Right renal pelvis (tissue), 4 donors: ENCODE measurements at regions not wholly inside any gene's neighbourhood (a gene's known extent, or its start where the extent isn't known, plus 50 kb on each side); places are given as distances from the start of the nearest gene placed in this dataset.

Experiments
- DNase-seq, 4 donors: peaks; one replicate each; pipeline ENCODE4 v3.0.0-alpha.2; 2013; ENCODE audit warnings: low read depth in 4 of 4, low spot score in 3 of 4, missing footprints in 1 of 4

DNA sequence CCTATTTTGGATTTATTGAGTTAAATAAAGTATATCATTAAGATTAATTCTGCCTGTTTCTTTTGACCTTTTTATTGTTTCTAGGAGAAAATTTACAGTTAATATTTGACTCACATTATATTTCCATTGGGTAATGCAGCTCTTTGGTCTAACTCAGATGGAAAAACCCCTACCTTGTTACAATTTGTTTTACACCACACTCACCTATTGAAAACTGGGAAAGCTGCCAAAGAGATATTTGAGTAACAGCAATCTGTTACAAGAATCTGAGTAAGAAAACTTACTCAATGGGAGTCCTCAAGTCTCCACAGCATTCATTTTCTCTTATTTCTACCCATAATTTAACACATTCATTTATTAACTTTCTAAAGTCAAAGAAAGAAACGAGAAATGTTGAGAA lies 108.0 kb upstream of the TLL1 start:
- no peak for DNase-seq

DNA sequence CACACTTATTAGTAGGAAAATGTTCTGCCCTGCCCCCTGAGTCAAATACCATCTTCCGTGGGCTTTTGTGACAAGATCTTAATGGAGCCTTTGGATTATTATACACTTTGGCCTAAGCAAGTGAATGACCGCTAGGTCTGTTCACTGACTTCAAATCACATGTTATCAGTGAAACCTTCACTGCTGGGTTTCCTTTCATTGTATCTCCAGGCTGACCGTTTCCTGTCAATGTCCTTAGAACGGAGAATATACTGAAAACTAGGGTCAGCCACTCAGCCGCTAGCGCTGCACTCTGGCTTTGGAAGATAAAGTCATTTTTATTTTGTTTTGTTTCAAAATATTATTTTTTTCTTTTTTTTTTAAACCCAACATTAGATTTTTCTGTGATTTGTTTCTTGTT lies 107.0 kb upstream of the TLL1 start:
- no peak for DNase-seq

GRCh38 chr4:165766976-165767375 lies 106.1 kb upstream of the TLL1 start:
- DNase-seq = no peak

DNA sequence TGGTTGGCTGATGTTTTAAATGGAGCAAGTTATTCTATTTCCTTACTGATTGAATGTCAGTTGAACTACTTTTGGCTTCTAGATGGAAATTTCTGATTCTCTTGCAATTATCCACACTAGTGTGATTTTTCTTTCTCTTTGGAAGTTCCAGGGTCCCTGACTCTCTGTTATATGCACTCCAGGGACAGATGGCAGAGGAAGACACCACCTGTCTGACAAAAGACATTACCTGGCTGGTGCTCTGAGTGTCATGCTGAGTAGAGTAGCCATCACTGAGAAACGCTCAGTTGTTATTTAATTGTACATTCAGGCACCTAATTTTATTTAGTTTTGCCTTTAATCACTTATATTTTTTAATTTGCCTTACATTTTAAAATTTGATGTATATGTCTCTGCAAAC lies 105.4 kb upstream of the TLL1 start:
- no peak for DNase-seq

GRCh38 chr4:165768281-165768680 lies 104.8 kb upstream of the TLL1 start:
- DNase-seq = no peak

GRCh38 chr4:165774326-165774725 lies 98.7 kb upstream of the TLL1 start:
- no peak for DNase-seq

- no peak for DNase-seq
These were observed 92.9 kb upstream of the TLL1 start for GRCh38 chr4:165779950-165780670.

DNA sequence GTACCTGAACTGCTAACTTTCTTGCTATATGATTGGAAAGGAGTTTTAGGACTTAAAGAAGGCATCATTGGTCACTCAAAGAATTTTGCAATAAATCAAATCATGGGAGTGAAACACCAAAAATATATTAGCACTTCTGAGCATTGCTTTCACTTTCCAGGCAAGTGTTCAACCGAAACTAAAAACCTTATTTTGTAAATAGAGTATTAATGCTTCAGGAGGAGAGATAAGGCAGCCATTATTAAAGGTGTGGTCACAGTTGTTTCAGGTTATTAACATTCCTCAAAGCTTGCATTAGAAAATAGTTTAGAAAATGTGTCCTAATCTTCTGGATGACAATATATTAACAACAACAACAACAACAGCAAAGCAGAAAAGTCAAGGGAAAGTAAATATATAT lies 92.3 kb upstream of the TLL1 start:
- DNase-seq = no peak

- DNase-seq = no peak
These were observed 90.4 kb upstream of the TLL1 start for GRCh38 chr4:165782623-165783022.

GRCh38 chr4:165783626-165784025 lies 89.4 kb upstream of the TLL1 start:
- no peak for DNase-seq

GRCh38 chr4:165784672-165785071 lies 88.4 kb upstream of the TLL1 start:
- DNase-seq = no peak

GRCh38 chr4:165785337-165785736 lies 87.7 kb upstream of the TLL1 start:
- DNase-seq = no peak

DNA sequence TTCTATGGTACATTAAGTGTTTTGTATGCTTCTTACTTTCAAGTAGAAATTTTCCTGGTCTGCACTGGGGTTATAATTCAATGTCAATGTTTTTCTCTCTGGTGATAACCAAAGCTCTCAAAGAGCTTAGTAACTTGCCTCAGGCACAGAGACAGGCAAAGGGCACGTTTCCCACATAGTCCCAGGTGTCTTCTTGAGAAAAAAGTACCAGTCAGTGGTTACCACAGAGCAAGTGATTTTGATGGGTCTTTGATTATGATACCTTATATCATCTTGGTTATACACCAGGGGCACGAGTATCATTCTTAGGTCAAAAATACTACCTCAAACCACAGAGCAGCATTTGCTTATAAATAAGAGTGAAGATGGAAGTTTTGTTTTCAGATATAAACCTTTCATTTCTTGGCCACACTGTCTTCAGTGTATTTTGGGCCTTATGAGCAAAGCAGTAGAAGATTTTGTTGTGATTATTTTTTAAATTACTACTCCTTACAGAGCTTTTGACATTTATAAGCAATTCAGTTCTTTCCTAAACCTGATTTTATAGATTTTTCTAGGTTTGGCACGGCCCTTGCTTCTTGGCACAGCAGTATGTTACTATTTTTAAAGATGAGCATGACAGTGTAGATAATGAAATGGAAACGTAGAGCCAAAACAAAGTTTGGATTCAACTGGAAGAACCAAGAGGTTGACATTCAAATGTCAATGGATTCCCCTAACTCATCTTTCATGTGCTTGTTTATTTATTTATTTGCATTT lies 85.3 kb upstream of the TLL1 start:
- no peak for DNase-seq

- DNase-seq = no peak
These were observed 84.2 kb upstream of the TLL1 start for GRCh38 chr4:165788686-165789463.

- DNase-seq = no peak
These were observed 79.8 kb upstream of the TLL1 start for GRCh38 chr4:165793236-165793635.

DNA sequence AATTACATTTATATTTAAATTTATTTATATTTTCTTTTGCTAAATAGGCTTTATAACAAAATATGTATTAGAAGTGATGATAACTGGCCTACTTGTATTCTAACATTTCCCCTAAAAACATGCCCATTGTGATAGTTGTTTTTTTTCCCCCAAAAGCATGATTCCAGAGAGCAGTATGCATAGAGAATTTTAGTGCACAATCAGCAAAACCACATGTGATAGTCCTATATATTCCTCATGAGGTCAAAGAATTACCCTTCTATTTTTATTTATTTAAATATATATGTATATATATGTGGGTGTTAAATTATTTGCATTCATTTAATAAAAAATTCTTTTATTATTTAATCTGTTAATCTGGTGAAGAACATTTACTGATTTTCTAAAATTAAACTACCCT lies 78.2 kb upstream of the TLL1 start:
- DNase-seq = no peak

- no peak for DNase-seq
These were observed 73.6 kb upstream of the TLL1 start for GRCh38 chr4:165799384-165799815.

DNA sequence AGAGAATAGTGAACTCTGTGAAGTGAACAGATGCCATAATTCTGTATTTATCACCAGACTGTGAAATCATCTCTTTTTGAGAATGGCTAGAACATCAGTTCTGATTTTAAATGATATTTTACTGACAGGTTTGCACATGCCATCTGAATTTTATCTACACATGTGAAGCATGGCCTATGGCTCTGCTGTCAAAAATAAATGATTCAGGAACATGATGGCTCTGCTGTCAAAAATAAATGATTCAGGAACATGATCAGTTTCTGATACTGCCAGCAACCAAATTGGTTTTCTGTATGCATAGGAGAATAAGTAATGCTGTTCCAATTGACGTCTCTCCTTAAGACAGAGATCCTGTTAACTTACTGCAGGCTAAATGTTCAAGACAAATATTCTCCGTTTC lies 70.6 kb upstream of the TLL1 start:
- no peak for DNase-seq

DNA sequence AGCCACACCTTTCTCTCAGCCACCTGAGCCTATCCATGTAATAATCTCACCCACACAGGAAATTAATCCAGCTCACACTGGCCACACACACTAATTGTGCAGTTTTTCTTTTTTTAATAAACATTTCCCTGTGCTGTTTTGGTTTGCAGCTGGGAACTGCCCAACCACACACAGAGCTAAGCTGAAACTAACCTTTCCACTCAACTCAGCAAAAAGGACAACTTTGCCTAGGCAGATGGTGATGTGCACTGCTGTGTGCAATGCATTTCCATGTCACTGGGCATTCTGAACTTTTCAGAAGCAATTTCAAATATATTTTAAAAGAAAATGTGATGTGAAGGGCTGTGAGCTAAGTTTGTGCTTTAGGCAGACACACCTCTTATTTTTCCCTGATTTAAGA lies 70.0 kb upstream of the TLL1 start:
- no peak for DNase-seq

GRCh38 chr4:165805406-165805805 lies 67.6 kb upstream of the TLL1 start:
- no peak for DNase-seq

DNA sequence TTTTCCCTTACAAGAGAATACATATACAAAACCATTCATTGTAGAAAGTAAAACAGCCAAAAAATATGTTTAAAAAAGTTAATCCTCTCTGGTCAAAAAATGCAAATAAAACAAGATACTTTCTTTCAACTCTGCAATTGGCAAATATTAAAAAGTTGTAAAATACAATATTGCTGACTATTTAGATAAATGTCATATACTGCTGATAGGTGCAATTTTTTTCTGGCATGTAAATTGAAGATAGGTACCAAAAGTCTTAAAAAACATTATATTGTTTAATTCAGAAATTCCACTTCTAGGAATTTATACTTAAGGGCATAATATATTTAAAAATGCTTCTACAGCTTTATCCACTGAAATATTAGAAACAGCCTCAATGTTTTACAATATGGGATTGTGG lies 66.4 kb upstream of the TLL1 start:
- no peak for DNase-seq

- no peak for DNase-seq
These were observed 62.3 kb upstream of the TLL1 start for GRCh38 chr4:165810726-165811125.
